SK-N-MC (cell line): ENCODE measurements at regions not wholly inside any gene's neighbourhood (a gene's known extent, or its start where the extent isn't known, plus 50 kb on each side); places are given as distances from the start of the nearest gene placed in this dataset.

Experiments
- DNase-seq: peaks from one replicate; pipeline ENCODE4 v3.0.0-alpha.2; 2011; ENCODE audit warnings: low read depth, low spot score
- H3K27ac ChIP-seq: fragments of 200-600 bp; sonication (generic); 2 replicates; pipeline ENCODE4 v1.5.1; 2016; ENCODE audit warnings: mixed run types
- H3K36me3 ChIP-seq: fragments of 200-600 bp; sonication (generic); 2 replicates; pipeline ENCODE4 v1.6.1; 2017; ENCODE audit warnings: antibody characterized with exemption, low read length, mixed read lengths; ENCODE audit not compliant: insufficient read depth
- H3K4me3 ChIP-seq: fragments of 200-600 bp; sonication (generic); 2 replicates; pipeline ENCODE4 v1.5.1; 2016
- H3K9ac ChIP-seq: fragments of 200-600 bp; sonication (generic); 2 replicates; pipeline ENCODE4 v1.8.0; 2017; ENCODE audit warnings: mixed run types, mixed read lengths; ENCODE audit not compliant: insufficient read length
- H3K9me3 ChIP-seq: fragments of 200-600 bp; sonication (generic); 2 replicates; pipeline ENCODE4 v1.6.1; 2017; ENCODE audit warnings: low read depth, mild to moderate bottlenecking, antibody characterized with exemption, low read length, moderate library complexity, mixed read lengths
- EZH2 ChIP-seq: fragments of 200-600 bp; sonication (generic); IDR thresholded peaks from one replicate; pipeline ENCODE4 v1.6.1; 2017; ENCODE audit warnings: antibody characterized with exemption
- FOXP2 ChIP-seq: optimal IDR thresholded peaks from 2 replicates; pipeline ENCODE3; 2011; ENCODE audit warnings: mild to moderate bottlenecking, moderate library complexity; ENCODE audit not compliant: insufficient read depth; ENCODE audit errors: extremely low read length, control extremely low read depth
- POLR2AphosphoS5 ChIP-seq: IDR thresholded peaks from 2 replicates; pipeline ENCODE4 v1.6.1; 2012; ENCODE audit warnings: mild to moderate bottlenecking, low read depth, low read length, borderline replicate concordance

DNA sequence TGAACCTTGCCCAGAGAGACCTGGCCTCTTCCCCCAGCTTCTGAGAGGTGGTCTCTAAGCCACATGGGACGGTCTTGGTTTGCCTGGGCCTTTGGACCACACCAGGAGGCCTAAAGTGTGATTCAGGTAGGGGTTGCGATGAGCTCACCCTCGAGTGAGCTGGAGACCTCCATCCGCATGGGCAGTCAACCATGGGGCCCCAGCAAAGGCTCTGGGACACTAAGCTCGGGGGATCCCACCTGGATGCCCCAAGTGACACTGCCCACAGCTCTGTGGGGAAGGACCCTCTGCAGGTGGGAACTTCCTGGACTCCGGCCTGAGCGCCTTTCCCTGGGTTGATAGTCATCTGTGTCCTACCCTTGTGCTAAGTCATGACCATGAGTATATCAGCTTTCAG lies 57.1 kb upstream of the FAM20C start:
- Histone ChIP-seq H3K9ac (no peak overlapping the region), H3K36me3 (no peaks in the 10 kb centered on the region), H3K27ac (no peak overlapping the region), H3K9me3 (no peaks in the 10 kb centered on the region), H3K4me3 (no peak overlapping the region)
- DNase-seq: no peak
- TF ChIP-seq EZH2 (no peak), FOXP2 (no peak), POLR2AphosphoS5 (no peak)

DNA sequence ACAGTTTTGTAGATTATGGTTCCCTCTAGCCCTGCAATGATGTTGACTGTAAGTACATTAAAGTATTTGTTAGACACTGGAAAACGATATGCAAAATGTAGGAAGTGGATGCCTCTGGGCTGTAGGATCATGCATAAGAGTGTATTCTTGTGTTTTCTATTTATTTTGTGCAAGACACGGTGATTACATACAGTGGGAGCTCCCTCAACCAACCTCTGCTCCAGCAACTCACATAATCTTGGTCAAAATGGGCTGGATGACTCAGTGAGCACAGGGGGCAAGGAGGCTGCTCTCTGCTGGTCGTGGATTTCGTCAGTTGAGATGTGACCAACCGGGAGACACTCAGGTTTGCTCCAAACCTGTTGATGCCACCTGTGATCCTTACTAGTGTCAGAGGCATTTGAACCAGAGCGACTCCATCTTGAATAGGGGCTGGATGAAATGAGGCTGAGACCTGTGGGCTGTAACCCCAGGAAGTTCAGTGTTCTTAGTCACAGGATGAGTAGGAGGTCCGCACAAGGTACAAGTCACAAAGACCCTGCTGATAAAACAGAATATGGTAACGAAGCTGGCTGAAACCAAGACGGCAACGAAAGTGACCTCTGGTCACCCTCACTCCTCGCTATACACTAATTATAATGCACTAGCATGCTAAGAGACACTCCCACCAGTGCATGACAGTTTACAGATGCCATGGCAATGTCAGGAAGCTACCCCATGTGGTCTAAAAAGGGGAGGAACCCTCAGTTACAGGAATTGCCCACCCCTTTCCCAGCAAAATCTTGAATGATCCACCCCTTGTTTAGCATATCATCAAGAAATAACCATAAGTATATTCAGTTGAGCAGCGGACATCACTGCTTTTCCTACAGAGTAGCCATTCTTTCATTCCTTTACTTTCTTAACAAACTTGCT lies 56.4 kb upstream of the FAM20C start:
- H3K36me3 ChIP-seq: no peaks in the 10 kb centered on the region
- no peak for DNase-seq
- TF ChIP-seq FOXP2 (no peak), EZH2 (no peak), POLR2AphosphoS5 (no peak)
- no peak overlapping the region for H3K27ac ChIP-seq
- H3K9me3 ChIP-seq: no peaks in the 10 kb centered on the region
- no peak overlapping the region for H3K9ac ChIP-seq
- H3K4me3 ChIP-seq: no peak overlapping the region

- H3K36me3 ChIP-seq: no peaks in the 10 kb centered on the region
- no peak for TF ChIP-seq FOXP2
- no peak for TF ChIP-seq POLR2AphosphoS5
- H3K9ac ChIP-seq: no peak overlapping the region
Measured at GRCh38 chr7:137094-137891, 55.1 kb upstream of the FAM20C start.

DNA sequence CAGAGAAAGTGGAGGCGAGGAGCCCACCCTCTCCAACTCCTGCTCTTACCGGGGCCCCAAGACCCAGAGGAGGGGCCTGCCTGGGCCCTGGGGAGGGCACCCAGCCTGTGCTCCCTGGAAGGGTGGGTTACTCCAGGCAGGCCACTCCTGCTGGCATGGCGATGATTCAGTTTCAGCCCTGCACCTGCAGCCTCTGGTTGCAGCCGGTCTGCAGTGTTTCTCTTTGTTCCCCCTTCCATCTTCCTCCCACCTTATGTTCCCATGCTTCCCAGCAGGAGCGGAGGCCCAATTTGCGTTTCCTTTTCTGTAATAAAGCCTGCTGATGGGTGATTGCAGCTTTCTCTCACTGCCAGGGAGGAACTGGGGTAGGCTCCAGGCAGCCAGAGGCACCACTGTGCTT lies 53.2 kb upstream of the FAM20C start:
- Histone ChIP-seq H3K9me3 (no peaks in the 10 kb centered on the region), H3K36me3 (no peaks in the 10 kb centered on the region), H3K27ac (no peak overlapping the region), H3K4me3 (no peak overlapping the region), H3K9ac (no peak overlapping the region)
- DNase-seq: no peak
- TF ChIP-seq EZH2 (no peak), FOXP2 (no peak), POLR2AphosphoS5 (no peak)

More at GRCh38 chr7:137094-137891, 55.1 kb upstream of the FAM20C start:
- Histone ChIP-seq H3K27ac (no peak overlapping the region), H3K4me3 (no peak overlapping the region), H3K9me3 (no peaks in the 10 kb centered on the region)
- DNase-seq: no peak

DNA sequence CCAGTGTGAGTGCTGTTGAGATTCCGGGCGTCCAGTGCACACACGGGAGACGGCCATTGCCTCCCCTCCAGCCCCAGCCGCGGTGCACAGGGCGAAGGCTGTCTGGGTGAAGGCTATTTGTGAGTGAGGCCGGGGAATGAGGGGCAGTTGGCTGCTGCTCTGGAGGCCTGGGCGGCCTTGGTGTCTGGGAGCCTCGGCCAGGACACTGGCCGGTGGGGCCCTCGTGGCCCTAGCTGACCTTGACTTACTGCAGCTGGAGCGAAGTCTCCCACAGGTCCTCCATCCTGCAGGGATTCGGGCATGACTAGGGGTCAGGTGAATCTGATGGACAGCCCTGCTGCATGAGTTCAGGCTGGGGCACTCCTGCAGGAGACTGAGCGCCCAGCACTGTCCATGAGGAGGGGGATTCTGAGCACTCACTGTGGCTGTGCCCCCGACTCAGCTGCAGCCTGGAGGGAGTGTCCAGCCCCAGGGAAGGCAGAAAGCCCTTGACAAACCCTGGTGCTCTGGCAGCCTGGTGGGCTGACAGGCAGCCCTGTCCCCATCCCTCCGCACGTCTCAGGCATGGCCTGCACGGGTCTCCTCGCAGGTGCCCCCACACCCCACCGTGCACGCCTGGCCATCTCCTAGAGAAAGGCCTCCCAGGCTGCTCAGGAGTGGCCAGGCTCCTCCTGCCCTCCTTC lies 52.7 kb upstream of the FAM20C start:
- TF ChIP-seq POLR2AphosphoS5: no peak
- TF ChIP-seq FOXP2: no peak
- TF ChIP-seq EZH2: no peak
- Histone ChIP-seq H3K27ac (no peak overlapping the region), H3K9me3 (no peaks in the 10 kb centered on the region), H3K4me3 (no peak overlapping the region), H3K9ac (no peak overlapping the region), H3K36me3 (no peaks in the 10 kb centered on the region)
- no peak for DNase-seq

GRCh38 chr7:140996-141395 lies 51.4 kb upstream of the FAM20C start:
- H3K9me3 ChIP-seq: no peaks in the 10 kb centered on the region
- no peak for TF ChIP-seq EZH2
- TF ChIP-seq FOXP2: no peak
- no peak for TF ChIP-seq POLR2AphosphoS5
- no peak for DNase-seq
- no peak overlapping the region for H3K27ac ChIP-seq
- no peaks in the 10 kb centered on the region for H3K36me3 ChIP-seq
- no peak overlapping the region for H3K4me3 ChIP-seq
- no peak overlapping the region for H3K9ac ChIP-seq

- no peaks in the 10 kb centered on the region for H3K9me3 ChIP-seq
- DNase-seq: no peak
- H3K4me3 ChIP-seq: no peak overlapping the region
- TF ChIP-seq POLR2AphosphoS5: no peak
- TF ChIP-seq EZH2: no peak
- TF ChIP-seq FOXP2: no peak
- no peak overlapping the region for H3K9ac ChIP-seq
- no peaks in the 10 kb centered on the region for H3K36me3 ChIP-seq
- no peak overlapping the region for H3K27ac ChIP-seq
Measured at GRCh38 chr7:142248-142941, 50.0 kb upstream of the FAM20C start.
